Kidney capillary endothelial cell (primary cell): ENCODE measurements at regions not wholly inside any gene's neighbourhood (a gene's known extent, or its start where the extent isn't known, plus 50 kb on each side); places are given as distances from the start of the nearest gene placed in this dataset.

ENCODE experiments used
- DNase-seq: peaks from one replicate; pipeline ENCODE4 v3.0.0-alpha.2; 2018; ENCODE audit warnings: low spot score

DNA sequence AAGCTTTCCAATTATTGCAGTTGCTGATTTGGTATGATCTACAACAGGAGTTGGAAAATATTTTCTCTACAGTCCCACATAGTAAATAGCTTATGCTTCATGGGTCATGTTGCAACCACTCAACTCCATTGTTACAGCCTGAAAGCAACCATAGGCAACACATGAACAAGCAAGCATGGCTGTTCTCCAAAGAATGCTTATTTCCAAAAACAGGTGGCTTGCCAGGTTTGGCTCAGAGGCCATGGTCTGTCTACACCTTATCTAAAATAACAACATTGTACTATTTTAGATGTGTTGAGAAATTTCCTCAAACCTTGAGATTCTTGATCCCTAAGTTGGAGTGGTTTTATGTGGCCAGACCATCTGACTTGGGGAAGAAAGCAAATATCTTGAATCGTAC is 153.9 kb upstream of the MPPED2 start:
- DNase-seq: no peak

DNA sequence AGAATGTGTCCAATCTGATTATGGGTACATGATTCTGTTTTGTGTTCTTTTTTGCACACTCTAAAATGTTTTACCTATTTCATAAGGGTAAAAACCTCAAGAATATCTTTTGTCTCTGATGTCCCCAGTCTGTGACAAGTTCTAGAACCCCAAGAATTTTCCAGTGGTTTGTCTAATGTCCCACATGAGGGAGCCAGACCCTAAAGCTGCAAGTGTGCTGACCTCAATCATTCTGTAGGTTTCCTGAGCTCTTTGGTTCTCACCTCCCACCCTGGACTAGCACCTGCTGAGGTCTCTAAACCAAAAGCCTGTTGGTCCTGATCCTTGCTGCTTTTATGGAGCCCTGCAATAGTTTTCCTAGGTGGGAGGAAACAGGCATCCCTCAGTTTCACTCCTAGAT is 149.8 kb upstream of the MPPED2 start:
- DNase-seq: no peak

DNA sequence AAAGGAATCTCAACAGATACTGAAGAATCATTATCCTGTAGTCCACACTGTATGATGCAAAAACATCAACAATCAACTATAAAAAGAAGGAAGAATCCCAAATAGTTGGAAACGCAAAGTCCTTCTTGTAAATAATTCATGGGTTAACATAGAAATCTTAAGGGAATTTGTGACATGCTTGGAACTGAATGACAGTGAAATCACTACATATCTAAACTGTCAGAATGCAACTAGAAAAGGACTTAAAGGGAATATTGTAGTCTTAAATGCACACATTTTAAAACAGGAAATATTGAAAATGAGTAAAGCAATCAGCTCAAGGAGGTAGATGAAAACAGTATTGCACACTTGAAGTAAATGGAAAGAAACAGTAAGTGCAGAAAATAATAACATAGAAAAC is 147.6 kb upstream of the MPPED2 start:
- no peak for DNase-seq

DNA sequence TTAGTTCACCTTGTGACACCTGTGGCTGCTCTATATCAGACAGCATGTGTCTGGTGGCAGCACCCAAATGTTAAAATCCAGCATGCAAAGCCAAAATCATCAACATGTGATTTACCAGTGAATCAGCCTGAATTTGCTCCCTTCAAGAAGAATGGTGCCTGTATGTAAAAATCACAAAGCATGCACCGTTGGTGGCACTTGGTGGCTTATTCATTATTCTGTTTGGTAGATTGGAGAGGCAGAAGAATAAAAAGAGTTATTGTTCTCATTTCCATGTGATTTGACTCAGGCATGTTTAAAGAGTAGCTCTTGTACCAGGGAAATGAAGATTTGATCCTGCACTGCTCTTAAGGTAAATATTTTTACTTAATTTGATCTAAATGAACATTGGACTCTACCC is 143.9 kb upstream of the MPPED2 start:
- no peak for DNase-seq

DNA sequence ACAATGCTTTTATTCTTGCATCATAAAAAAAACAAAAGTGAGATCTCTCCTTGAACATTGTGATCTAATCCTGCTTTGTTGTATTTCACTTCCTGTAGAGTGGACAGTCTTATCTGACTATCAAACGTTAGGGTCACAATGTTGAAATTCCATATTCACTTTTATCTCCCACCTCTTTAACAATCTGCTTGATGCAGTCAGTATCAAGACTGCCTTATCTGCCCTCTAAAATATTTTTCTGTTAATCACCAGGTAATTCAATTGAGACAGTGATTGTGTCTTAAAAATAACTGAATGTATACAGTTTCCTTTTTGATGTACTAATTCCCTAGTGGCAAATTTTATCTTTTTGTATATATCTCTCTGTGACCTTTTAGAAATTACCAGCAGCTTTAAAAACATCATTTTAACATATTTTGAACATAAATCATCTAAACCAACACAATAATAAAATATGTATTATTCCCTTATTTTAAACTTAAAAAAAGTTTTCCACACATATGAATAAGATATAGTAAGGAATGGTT is 143.1 kb upstream of the MPPED2 start:
- no peak for DNase-seq

DNA sequence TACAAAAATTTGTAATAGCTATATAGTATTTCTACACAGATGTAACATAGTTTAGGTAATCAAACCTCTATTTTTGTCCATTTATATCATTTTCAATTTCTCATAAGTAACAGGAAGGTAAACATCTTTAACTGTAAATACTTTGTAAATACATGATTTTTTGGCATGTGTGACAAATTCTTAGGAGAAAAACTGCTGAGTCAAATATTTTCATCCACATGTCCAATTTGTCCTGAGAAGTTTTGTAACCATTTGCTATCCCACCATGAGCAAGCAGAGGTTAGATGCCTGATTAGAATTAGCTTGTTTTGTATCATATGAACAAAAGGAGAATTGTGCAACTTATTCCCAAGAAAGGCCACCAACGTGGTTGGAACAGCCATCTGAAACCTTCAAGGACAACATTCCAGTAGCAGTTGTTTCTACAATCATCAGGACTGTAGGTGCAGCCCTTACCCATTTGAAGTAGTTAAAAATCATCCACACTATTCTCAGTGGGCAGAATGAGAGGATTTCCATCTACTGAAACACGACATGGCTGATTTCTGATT is 139.6 kb upstream of the MPPED2 start:
- no peak for DNase-seq

DNA sequence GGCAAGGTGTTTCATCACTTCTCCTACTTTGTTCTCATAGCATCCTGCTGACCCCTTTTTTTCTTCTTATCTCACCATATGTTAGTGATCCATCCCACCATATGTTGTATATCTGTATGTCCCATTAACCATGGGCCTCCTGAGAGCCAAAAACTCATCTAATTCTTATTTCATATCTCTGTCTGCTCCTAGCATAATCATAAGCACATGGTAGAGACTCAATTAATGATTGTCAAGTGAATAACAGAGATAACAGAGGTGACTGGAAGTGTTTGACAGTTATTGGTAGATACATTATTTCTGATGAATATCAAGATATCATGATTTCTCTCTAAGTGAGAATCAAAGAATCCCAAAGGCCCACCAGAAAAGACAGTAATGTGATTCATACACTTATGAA is 138.1 kb upstream of the MPPED2 start:
- no peak for DNase-seq

DNA sequence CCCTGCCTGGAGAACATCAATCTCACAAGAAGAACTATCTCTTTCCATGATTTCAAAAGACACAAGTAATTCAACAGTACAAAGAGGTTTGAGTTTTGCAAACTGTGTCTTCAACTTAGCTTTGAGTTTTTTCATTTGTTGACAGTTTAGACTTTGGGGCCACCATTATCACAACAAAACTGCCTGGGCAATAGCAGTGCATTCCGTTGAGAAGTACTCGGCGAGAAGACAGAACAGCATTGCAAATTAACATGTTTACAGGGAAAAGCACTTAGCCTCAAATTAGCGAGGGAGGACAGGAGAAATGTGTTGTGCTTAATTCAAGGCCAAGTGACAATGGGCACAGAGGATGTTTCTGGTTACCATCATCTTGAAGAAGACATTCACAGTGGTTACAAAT is 133.2 kb upstream of the MPPED2 start:
- no peak for DNase-seq

DNA sequence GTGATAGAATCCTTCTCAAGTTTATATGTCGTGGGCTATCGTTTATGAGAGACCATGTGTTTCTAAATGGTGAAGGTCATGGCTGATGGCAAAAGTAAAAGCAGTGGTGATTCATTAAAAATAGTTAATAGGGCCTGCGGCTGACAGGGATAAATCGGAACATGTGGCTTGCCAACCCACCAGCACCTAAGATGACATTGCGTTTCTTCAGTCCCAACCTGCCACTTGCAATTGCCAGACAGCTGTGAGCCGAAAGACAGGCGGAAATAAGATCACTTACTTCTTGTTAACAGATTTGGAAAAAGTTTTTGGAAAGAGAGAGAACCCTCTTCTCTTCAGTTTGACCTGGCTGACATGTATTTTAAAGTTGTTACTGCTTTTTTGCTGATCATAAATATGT is 131.5 kb upstream of the MPPED2 start:
- no peak for DNase-seq

DNA sequence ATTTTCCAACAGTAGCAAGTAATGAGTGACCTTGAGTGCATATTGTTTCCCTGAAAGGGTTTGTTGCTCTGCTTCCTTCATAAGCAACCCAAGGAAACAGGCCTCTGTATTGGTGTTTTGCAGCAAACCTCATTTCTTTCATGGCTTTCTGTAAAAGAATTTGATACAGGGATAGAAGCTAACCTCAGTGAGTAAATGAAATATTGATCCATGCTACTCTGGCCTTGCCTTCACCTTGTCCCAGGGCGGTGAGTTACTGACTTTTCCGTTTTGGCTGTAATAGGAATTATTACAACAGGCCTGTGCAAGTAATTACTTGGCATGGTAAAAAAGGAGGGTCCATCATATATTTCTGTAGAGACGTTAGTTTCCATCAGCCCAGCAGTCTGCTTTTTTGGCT is 130.9 kb upstream of the MPPED2 start:
- DNase-seq: no peak

DNA sequence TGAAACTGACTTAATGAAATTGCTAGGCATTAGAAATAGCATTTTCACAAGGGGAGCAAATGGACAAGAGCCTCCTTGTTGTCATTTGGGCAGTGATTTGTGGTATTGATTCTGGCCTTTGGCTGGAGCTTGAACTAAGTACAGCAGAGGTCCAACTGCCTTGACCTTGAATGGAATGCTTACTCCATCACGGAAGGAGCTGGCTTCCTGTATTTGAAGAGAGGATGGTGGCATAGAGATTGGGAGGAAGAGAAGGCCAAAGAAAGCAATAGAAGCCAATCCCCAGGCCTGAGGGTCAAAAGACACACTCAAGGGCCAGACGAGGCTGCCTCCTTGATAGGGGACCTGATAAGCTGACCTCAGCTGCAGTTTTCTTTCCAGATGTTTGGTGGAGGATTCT is 126.6 kb upstream of the MPPED2 start:
- no peak for DNase-seq

DNA sequence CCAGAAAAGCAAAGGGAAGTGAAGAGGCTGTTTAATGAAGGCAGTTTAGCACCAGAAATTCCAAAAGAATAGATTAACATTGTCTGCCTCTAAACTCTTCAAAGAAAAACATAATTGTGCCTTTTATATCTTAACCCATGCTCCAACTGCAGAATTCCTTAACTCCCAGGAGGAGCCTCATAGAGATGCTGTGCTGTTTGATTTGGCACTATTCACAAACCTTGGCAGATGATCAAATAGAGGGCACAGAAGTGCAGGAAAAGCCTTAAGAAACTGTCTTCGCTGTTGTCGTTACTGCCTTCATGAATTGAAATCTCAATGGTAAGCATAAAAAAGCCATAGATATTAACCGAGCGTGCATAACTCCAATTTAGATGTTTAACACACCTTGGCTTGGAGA is 124.1 kb upstream of the MPPED2 start:
- DNase-seq: no peak

DNA sequence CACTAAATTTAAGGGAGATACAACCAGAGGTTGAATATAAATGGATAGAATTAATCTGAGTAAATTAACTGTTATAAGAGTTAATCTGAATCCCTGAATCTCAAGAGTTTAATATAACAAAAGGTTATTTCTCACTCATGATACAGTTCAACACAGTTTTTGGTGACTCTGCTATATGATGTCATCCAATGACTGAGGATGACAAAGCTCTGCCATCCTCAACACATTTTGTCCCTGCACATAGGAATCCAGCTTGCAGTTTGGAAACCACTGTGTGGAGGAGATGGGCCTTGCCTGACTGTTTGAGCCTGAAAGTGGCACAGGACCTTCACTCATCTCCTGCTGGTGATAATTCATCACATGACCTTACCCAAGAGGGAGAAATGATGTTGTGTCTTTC is 121.0 kb upstream of the MPPED2 start:
- DNase-seq: no peak

DNA sequence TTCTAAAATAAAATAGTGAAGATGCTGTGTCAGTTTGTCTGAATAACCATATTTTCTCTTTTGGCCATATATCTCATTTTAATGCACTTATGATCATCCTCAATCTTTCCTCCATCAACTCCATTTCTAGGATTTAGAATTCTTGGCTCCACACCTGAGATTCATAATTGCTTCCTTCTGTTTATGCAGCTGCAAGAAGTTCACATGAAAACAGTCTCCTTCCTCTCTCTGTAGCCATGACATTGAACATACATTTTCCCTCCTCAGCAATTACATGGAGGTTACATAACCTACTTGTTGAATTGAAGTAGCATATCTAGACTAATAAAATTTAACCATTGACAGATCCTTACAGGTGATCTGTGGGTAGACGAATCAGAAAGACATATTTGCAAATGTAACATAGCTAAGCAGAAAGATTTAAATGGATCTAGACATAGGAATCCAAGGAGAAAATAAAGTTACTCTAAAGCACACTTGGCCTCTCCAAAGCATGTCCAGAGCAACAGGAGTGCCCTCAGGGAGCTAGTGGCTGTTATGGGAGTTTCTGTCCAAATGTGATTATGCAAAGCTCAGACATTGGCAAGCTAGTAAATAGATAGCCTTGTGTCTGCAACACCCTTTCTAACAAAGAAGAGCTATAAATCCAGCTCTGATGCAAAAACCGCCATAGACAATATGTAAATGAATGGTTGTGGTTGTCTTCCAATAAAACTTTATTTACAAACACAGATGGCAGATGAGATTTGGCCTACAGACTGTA is 119.9 kb upstream of the MPPED2 start:
- DNase-seq: no peak

DNA sequence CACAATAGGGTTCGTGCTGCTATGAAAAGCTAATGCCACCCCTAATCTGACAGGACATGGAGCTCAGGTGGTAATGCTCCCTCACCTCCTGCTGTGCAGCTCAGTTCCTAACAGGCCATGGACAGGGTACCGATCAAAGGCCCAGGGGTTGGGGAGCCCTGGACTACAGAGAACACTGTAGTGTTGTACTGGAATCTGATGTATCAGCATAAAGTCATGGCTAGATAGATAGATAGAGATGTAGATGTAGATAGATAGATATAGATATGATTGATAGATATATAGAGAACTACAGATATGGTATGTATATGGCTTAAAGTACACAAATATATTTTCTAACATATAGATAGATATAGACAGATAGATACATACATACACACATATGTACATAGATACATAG is 112.3 kb upstream of the MPPED2 start:
- no peak for DNase-seq

DNA sequence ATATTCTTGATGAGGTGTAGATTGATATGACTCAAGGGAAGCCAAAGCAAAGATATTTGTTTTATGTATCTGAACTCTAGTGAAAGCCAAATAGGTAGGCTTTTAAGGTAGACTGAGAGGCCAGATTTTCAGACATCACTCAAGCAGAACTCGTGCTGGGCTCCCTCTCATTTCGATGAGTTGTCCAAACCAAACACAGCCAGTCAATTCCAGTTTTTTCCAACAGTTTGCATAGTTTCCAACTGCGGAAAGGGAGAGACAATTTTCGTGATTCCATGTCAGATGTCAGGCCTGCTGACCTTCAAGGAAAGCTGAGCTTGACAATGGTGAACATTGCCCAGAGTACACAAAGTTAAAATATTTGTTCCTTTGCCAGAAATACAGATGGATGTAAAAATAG is 110.9 kb upstream of the MPPED2 start:
- no peak for DNase-seq

DNA sequence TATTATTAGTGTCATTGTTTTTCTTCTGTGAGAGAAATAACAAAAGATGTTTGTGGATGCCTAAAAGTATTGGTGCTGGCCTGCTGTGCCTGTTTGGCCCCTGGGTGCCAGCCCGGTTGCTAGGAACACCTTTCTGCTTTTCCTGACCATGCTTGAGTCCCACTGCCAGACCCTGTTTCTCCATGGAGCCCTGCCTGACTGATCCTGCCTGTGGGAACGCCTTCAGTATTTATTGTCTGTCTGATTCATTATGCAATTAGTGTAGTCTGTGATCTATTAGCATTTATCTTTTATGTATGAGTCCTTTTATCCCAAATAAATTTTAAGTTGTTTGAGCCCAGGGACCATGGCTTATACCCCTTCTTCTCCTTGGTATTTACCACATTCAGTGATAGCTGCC is 98.6 kb upstream of the MPPED2 start:
- DNase-seq: no peak

DNA sequence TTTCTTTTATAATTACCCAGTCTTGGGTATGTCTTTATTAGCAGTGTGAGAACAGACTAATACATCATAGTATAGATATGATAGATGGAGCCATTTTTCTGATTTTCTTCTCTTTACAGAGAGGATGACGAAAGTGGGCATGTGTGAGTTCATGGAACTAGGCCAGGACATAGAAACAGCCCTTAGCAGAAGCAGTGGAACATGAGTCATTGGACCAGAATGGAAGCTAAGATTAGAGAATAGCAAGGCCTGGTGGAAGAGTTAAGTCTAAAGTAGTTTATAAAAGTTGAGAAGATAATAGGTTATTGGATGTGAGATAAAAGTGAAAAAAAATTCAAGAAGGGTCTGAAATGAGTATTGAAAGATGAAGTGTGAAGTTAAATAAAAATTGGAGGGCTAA is 97.0 kb upstream of the MPPED2 start:
- no peak for DNase-seq

DNA sequence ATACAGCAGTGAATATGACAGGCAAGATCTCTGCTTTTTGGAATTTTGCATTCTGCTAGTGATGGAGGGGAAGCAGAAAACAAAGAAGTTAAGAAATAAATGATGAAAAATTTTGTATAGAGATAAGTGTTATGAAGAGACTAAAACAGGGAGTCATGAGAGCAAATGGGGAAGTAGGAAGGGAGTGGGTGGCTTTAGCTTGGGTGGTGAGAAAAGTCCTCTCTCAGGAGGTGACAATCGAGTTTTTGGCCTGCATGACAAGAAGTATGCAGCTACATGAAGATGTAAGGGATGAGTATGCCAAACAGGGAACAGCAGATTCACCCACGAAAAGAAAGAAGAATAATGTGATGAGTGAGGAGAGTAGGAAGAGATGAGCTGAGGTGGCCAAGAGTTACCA is 80.7 kb upstream of the MPPED2 start:
- DNase-seq: no peak

DNA sequence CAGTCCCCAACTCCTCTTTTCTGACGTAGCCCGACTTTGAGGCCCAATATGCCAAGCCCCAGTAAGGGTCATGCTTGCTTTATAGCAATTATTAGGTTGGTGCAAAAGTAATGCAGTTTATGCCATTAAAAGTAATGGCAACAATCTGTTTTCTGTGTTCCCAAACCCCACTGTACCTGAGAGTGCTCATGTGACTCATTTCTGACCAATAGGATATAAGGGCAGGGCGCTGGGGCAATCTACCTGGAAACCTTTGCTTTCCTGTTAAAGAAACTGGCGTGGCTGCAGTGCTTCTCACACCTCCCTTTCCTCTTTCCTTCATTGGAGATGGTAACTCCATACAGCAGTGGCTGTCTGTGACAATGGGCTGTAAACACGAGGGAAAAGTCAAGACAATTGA is 78.9 kb upstream of the MPPED2 start:
- DNase-seq: no peak

DNA sequence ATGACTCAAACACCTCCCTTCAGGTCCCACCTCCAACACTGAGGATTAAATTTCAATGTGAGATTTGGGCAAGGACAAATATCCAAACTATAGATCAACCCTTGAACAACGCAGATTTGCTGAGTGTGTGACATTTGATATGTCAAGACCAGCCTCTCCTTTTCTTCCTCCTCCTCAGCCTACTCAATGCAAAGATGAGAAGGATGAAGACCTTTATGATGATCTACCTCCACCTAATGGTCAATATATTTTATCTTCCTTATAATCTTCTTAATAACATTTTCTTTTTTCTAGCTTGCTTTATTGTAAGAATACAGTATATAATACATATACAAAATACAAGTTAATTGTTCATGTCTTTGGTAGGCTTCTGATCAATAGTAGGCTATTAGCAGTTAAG is 67.5 kb upstream of the MPPED2 start:
- no peak for DNase-seq

DNA sequence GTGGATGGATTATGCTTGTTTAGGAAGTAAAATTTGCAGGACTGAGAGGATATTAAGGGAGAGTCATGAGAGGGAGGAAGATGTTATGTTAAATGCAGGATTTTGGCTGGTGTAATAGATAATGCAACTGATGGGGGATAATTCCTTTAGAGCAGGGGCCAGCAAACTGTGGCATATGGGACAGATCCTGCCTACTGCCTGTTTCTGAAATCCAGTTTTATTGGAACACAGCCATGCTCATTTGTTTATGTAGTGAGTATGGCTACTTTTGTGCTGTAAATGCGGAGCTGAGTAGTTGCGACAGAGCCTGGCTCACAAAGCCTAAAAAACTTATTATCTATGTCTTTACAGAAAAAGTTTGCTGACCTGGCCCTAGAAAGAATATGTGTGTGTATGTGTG is 66.6 kb upstream of the MPPED2 start:
- no peak for DNase-seq

DNA sequence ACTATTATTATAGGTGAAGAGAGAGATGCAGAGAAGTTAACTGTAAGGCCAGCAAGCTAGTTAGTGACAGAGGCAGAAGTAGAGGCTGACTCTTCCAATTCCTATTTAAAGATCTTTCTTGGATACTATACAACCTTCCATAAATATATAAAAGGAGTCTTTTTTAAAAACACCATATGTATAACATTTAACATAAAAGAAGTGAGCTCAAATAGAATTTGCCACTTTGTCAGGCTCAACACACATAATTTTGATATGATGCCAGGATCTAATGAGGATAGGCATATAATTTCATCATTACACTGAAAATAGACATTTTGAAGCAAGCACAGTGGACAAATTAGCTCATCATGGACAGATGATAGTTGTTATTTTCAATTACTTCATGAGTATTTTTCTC is 64.1 kb upstream of the MPPED2 start:
- no peak for DNase-seq
